WTC11 (cell line): ENCODE measurements at regions not wholly inside any gene's neighbourhood (a gene's known extent, or its start where the extent isn't known, plus 50 kb on each side); places are given as distances from the start of the nearest gene placed in this dataset.

ENCODE experiments used
- ATAC-seq: fragments of 200-7000 bp; cut with Tn5 transposase; 2 replicates; pipeline ENCODE4 v1.10.0; 2021; ENCODE audit warnings: mild to moderate bottlenecking, moderate library complexity
- CTCF ChIA-PET: fragments of 300-600 bp; sonication (Branson Sonifier 250); formaldehyde crosslinking; loops from one replicate; lab custom pipeline; 2021; ENCODE audit warnings: antibody characterized with exemption; lab: Charles Lee
- POLR2A ChIA-PET: fragments of 350-600 bp; sonication (Branson Sonifier 250); formaldehyde crosslinking; loops from one replicate; lab custom pipeline; 2021; ENCODE audit warnings: antibody characterized with exemption; lab: Charles Lee
- DNase-seq: peaks from one replicate; pipeline ENCODE4 v3.0.0; 2021; ENCODE audit warnings: low spot score
- H3K27ac Mint-ChIP-seq: 2 replicates; pipeline ENCODE4 v1.8.0; 2021; ENCODE audit warnings: mixed read lengths
- H3K27me3 Mint-ChIP-seq: 2 replicates; pipeline ENCODE4 v1.8.0; 2021; ENCODE audit warnings: low read depth, mild to moderate bottlenecking, moderate library complexity, mixed read lengths
- H3K36me3 Mint-ChIP-seq: 2 replicates; pipeline ENCODE4 v1.8.0; 2021; ENCODE audit warnings: mixed read lengths
- H3K4me1 Mint-ChIP-seq: 2 replicates; pipeline ENCODE4 v1.8.0; 2022; ENCODE audit warnings: mixed read lengths
- H3K4me3 Mint-ChIP-seq: 2 replicates; pipeline ENCODE4 v1.8.0; 2021; ENCODE audit warnings: mild to moderate bottlenecking, moderate library complexity, mixed read lengths
- H3K9me3 Mint-ChIP-seq: 2 replicates; pipeline ENCODE4 v1.8.0; 2021; ENCODE audit warnings: mixed read lengths
- CREB1 ChIP-seq: sonication (generic); formaldehyde crosslinking; IDR thresholded peaks from 2 replicates; pipeline ENCODE4 v1.8.0; 2023; ENCODE audit warnings: mild to moderate bottlenecking, missing genetic modification reagents
- CREM ChIP-seq: sonication (generic); formaldehyde crosslinking; IDR thresholded peaks from 2 replicates; pipeline ENCODE4 v1.8.1; 2022; ENCODE audit warnings: mild to moderate bottlenecking, missing genetic modification reagents, moderate library complexity
- HMGA2 ChIP-seq: fragments of 250-450 bp; sonication (Bioruptor Pico); IDR thresholded peaks from 2 replicates; pipeline ENCODE4 v1.4.0; 2021; ENCODE audit warnings: mild to moderate bottlenecking, moderate library complexity
- IRF2 ChIP-seq: sonication (generic); formaldehyde crosslinking; IDR thresholded peaks from 2 replicates; pipeline ENCODE4 v1.8.0; 2022; ENCODE audit warnings: low read depth, missing genetic modification reagents, borderline replicate concordance
- MYBL2 ChIP-seq: sonication (generic); formaldehyde crosslinking; IDR thresholded peaks from 2 replicates; pipeline ENCODE4 v1.8.1; 2023; ENCODE audit warnings: mild to moderate bottlenecking, moderate library complexity, missing genetic modification reagents
- SP1 ChIP-seq: sonication (generic); formaldehyde crosslinking; conservative IDR thresholded peaks from 2 replicates; pipeline ENCODE4 v1.8.1; 2022; ENCODE audit warnings: missing genetic modification reagents
- TCF7 ChIP-seq: sonication (generic); formaldehyde crosslinking; IDR thresholded peaks from 2 replicates; pipeline ENCODE4 v1.8.0; 2022; ENCODE audit warnings: mild to moderate bottlenecking, low read depth, missing genetic modification reagents, moderate library complexity
- TP53 ChIP-seq: sonication (generic); formaldehyde crosslinking; IDR thresholded peaks from 2 replicates; pipeline ENCODE4 v1.8.1; 2023; ENCODE audit warnings: mild to moderate bottlenecking, missing genetic modification reagents
- ZNF121 ChIP-seq: sonication (generic); formaldehyde crosslinking; IDR thresholded peaks from 2 replicates; pipeline ENCODE4 v1.8.0; 2023; ENCODE audit warnings: missing genetic modification reagents
- TF ChIP-seq, protein P1 (sequence below): sonication (generic); formaldehyde crosslinking; IDR thresholded peaks from 2 replicates; pipeline ENCODE4 v1.8.1; 2023; ENCODE audit warnings: mild to moderate bottlenecking, missing genetic modification reagents
- TF ChIP-seq, protein P2 (sequence below): sonication (generic); formaldehyde crosslinking; IDR thresholded peaks from 2 replicates; pipeline ENCODE4 v1.8.0; 2022; ENCODE audit warnings: mild to moderate bottlenecking, missing genetic modification reagents
- TF ChIP-seq, protein P3 (sequence below): sonication (generic); formaldehyde crosslinking; IDR thresholded peaks from 2 replicates; pipeline ENCODE4 v1.8.1; 2023; ENCODE audit warnings: mild to moderate bottlenecking, missing genetic modification reagents, borderline replicate concordance
- TF ChIP-seq, protein P4 (sequence below): fragments of 250-450 bp; sonication (Bioruptor Pico); IDR thresholded peaks from 2 replicates; pipeline ENCODE4 v1.9.0; 2021; ENCODE audit warnings: moderate library complexity, mild to moderate bottlenecking, inconsistent platforms, borderline replicate concordance
- TF ChIP-seq, protein P5 (sequence below): fragments of 250-450 bp; sonication (Bioruptor Pico); IDR thresholded peaks from 2 replicates; pipeline ENCODE4 v2.1.2; 2022; ENCODE audit warnings: mild to moderate bottlenecking, moderate library complexity
- TF ChIP-seq, protein P6 (sequence below): sonication (generic); formaldehyde crosslinking; conservative IDR thresholded peaks from 2 replicates; pipeline ENCODE4 v1.8.1; 2023; ENCODE audit warnings: mild to moderate bottlenecking, low read depth, missing genetic modification reagents, moderate library complexity
- TF ChIP-seq, protein P7 (sequence below): sonication (generic); formaldehyde crosslinking; IDR thresholded peaks from 2 replicates; pipeline ENCODE4 v1.8.0; 2023; ENCODE audit warnings: missing genetic modification reagents
- TF ChIP-seq, protein P8 (sequence below): sonication (generic); formaldehyde crosslinking; IDR thresholded peaks from 2 replicates; pipeline ENCODE4 v1.8.1; 2022; ENCODE audit warnings: missing genetic modification reagents, borderline replicate concordance

DNA sequence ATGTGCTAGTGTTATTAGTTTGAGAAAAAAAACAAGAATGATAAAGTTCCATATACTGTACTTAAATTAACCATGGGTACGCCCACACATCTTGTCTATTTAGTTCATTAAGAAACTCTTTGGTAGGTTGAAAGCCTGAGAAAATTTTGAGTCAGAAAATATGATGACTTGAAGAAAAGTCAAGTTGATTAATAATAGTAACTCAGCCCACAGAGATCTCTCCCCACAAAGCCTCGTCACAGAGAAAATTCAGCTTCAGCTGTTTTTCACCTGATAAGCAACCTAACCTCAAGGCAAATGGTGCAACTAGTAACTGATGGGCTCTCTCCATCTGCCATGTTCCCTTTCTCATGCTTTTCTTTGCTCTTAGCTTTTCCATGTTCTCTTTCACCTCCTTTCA is 1021.6 kb downstream of the GATA3 start (continued):
- TF ChIP-seq, protein P1, sequence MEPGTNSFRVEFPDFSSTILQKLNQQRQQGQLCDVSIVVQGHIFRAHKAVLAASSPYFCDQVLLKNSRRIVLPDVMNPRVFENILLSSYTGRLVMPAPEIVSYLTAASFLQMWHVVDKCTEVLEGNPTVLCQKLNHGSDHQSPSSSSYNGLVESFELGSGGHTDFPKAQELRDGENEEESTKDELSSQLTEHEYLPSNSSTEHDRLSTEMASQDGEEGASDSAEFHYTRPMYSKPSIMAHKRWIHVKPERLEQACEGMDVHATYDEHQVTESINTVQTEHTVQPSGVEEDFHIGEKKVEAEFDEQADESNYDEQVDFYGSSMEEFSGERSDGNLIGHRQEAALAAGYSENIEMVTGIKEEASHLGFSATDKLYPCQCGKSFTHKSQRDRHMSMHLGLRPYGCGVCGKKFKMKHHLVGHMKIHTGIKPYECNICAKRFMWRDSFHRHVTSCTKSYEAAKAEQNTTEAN (CRISPR knock-in tag) = no peak
- TF ChIP-seq ZNF121 (CRISPR knock-in tag) = no peak
- TF ChIP-seq, protein P2, sequence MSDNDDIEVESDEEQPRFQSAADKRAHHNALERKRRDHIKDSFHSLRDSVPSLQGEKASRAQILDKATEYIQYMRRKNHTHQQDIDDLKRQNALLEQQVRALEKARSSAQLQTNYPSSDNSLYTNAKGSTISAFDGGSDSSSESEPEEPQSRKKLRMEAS (CRISPR knock-in tag) = no peak
- TF ChIP-seq, protein P3, sequence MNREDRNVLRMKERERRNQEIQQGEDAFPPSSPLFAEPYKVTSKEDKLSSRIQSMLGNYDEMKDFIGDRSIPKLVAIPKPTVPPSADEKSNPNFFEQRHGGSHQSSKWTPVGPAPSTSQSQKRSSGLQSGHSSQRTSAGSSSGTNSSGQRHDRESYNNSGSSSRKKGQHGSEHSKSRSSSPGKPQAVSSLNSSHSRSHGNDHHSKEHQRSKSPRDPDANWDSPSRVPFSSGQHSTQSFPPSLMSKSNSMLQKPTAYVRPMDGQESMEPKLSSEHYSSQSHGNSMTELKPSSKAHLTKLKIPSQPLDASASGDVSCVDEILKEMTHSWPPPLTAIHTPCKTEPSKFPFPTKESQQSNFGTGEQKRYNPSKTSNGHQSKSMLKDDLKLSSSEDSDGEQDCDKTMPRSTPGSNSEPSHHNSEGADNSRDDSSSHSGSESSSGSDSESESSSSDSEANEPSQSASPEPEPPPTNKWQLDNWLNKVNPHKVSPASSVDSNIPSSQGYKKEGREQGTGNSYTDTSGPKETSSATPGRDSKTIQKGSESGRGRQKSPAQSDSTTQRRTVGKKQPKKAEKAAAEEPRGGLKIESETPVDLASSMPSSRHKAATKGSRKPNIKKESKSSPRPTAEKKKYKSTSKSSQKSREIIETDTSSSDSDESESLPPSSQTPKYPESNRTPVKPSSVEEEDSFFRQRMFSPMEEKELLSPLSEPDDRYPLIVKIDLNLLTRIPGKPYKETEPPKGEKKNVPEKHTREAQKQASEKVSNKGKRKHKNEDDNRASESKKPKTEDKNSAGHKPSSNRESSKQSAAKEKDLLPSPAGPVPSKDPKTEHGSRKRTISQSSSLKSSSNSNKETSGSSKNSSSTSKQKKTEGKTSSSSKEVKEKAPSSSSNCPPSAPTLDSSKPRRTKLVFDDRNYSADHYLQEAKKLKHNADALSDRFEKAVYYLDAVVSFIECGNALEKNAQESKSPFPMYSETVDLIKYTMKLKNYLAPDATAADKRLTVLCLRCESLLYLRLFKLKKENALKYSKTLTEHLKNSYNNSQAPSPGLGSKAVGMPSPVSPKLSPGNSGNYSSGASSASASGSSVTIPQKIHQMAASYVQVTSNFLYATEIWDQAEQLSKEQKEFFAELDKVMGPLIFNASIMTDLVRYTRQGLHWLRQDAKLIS (CRISPR knock-in tag) = no peak

DNA sequence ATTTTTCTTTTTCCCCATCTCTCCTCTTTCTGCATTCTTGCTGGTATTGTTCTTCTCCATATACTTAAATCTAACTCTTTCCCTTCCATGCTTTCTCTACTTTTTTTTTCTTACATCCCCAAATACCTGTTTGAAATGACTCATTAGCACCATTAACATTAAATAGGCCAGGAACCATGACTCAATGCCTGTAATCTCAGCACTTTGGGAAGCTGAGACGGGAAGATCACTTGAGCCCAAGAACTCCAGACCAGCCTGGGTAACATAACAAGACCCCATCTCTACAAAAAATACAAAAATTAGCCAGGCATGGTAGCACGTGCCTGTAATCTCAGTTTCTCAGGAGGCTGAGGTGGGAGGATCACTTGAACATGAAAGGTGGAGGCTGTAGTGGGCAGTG is 1026.8 kb downstream of the GATA3 start:
- POLR2A ChIA-PET = no interaction called here
- Mint-ChIP-seq H3K9me3 (peaks cover 12% of the 10 kb centered on the region), H3K27ac (no peak overlapping the region), H3K27me3 (peaks cover 28% of the 10 kb centered on the region), H3K4me1 (no peaks in the 10 kb centered on the region), H3K36me3 (no peaks in the 10 kb centered on the region), H3K4me3 (no peak overlapping the region)
- TF ChIP-seq TP53 (CRISPR knock-in tag) = no peak
- TF ChIP-seq, protein P4, sequence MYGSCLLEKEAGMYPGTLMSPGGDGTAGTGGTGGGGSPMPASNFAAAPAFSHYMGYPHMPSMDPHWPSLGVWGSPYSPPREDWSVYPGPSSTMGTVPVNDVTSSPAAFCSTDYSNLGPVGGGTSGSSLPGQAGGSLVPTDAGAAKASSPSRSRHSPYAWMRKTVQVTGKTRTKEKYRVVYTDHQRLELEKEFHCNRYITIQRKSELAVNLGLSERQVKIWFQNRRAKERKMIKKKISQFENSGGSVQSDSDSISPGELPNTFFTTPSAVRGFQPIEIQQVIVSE = no peak
- TF ChIP-seq, protein P5, sequence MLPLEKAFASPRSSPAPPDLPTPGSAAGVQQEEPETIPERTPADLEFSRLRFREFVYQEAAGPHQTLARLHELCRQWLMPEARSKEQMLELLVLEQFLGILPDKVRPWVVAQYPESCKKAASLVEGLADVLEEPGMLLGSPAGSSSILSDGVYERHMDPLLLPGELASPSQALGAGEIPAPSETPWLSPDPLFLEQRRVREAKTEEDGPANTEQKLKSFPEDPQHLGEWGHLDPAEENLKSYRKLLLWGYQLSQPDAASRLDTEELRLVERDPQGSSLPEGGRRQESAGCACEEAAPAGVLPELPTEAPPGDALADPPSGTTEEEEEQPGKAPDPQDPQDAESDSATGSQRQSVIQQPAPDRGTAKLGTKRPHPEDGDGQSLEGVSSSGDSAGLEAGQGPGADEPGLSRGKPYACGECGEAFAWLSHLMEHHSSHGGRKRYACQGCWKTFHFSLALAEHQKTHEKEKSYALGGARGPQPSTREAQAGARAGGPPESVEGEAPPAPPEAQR (CRISPR knock-in tag) = no peak
- TF ChIP-seq CREM (CRISPR knock-in tag) = no peak
- TF ChIP-seq, protein P6, sequence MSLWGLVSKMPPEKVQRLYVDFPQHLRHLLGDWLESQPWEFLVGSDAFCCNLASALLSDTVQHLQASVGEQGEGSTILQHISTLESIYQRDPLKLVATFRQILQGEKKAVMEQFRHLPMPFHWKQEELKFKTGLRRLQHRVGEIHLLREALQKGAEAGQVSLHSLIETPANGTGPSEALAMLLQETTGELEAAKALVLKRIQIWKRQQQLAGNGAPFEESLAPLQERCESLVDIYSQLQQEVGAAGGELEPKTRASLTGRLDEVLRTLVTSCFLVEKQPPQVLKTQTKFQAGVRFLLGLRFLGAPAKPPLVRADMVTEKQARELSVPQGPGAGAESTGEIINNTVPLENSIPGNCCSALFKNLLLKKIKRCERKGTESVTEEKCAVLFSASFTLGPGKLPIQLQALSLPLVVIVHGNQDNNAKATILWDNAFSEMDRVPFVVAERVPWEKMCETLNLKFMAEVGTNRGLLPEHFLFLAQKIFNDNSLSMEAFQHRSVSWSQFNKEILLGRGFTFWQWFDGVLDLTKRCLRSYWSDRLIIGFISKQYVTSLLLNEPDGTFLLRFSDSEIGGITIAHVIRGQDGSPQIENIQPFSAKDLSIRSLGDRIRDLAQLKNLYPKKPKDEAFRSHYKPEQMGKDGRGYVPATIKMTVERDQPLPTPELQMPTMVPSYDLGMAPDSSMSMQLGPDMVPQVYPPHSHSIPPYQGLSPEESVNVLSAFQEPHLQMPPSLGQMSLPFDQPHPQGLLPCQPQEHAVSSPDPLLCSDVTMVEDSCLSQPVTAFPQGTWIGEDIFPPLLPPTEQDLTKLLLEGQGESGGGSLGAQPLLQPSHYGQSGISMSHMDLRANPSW = no peak
- TF ChIP-seq, protein P7, sequence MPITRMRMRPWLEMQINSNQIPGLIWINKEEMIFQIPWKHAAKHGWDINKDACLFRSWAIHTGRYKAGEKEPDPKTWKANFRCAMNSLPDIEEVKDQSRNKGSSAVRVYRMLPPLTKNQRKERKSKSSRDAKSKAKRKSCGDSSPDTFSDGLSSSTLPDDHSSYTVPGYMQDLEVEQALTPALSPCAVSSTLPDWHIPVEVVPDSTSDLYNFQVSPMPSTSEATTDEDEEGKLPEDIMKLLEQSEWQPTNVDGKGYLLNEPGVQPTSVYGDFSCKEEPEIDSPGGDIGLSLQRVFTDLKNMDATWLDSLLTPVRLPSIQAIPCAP (CRISPR knock-in tag) = no peak
- no peak for TF ChIP-seq HMGA2
- no peak for TF ChIP-seq CREB1
- TF ChIP-seq IRF2 (CRISPR knock-in tag) = no peak
- TF ChIP-seq MYBL2 (CRISPR knock-in tag) = no peak
- no peak for TF ChIP-seq TCF7 (CRISPR knock-in tag)
- TF ChIP-seq SP1 (CRISPR knock-in tag) = no peak
- TF ChIP-seq, protein P8, sequence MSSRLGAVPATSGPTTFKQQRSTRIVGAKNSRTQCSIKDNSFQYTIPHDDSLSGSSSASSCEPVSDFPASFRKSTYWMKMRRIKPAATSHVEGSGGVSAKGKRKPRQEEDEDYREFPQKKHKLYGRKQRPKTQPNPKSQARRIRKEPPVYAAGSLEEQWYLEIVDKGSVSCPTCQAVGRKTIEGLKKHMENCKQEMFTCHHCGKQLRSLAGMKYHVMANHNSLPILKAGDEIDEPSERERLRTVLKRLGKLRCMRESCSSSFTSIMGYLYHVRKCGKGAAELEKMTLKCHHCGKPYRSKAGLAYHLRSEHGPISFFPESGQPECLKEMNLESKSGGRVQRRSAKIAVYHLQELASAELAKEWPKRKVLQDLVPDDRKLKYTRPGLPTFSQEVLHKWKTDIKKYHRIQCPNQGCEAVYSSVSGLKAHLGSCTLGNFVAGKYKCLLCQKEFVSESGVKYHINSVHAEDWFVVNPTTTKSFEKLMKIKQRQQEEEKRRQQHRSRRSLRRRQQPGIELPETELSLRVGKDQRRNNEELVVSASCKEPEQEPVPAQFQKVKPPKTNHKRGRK (CRISPR knock-in tag) = no peak
- DNase-seq (no peak), ATAC-seq (no peak)
- CTCF ChIA-PET = no interaction called here
